Upper lobe of left lung (tissue), 4 donors: ENCODE measurements at regions not wholly inside any gene's neighbourhood (a gene's known extent, or its start where the extent isn't known, plus 50 kb on each side); places are given as distances from the start of the nearest gene placed in this dataset.

ENCODE experiments used
- EP300 ChIP-seq, 4 donors: sonication (generic); formaldehyde crosslinking; IDR thresholded peaks; one replicate each; pipeline ENCODE4 v1.5.1; 2017; ENCODE audit warnings: antibody characterized with exemption in 4 of 4, control low read depth in 2 of 4
- POLR2A ChIP-seq, 4 donors: fragments of 450-650 bp; IDR thresholded peaks; one replicate each; pipeline ENCODE4 v1.5.1; 2016 to 2017; ENCODE audit warnings: antibody characterized with exemption in 4 of 4, mild to moderate bottlenecking in 2 of 4
- POLR2AphosphoS5 ChIP-seq, 2 donors: sonication (generic); formaldehyde crosslinking; IDR thresholded peaks; one replicate each; pipeline ENCODE4 v1.5.1; 2017; ENCODE audit warnings: antibody characterized with exemption in 2 of 2
- TF ChIP-seq, protein P1 (sequence below), 6 experiments: fragments of 450-650 bp in 4 of 6; fragments of 200-600 bp in 2 of 6; sonication (generic) in 2 of 6; IDR thresholded peaks; one replicate each; pipeline ENCODE4 v1.5.1; 2016 to 2019; ENCODE audit warnings: antibody characterized with exemption in 6 of 6

DNA sequence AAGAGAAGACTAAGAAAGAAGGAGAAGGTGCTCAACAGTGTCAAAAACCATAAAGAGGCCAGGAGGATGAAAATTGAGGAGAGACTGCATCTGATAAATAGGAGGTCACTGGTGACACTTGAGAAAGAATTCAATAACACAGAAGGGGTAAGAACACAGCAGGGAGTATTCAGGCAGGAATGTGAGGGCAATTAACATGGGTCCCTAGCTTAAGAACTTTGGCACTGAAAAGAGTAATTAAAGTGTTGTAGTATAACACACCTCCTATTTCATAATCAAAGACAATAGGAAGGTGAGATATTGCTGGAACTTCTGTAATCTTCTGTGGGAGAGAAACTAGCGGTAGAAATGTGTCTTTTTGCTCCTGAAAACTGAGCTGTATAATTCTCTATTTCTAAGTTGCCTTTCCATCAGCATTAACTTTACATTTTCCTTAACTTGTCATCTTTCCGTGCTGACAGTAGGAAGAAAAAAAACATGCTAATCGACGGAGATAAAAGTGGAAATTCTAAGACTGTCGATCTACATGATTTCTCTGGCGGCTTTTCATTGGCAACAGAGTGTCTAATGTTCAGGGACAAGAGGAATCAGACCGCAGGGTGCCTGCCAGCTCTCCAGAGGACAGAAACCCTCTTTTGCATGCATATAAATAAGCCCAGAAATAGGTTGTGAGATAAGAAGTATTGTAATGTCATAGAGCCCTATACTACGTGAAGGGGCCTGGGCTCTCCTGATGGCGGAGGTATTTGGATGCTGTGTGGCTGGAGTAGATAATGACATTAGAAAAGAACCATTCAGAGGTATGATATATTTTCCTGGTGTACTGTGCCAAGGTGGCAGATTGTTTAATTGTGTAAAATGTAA lies 147.9 kb upstream of the GAP43 start:
- TF ChIP-seq, protein P1, sequence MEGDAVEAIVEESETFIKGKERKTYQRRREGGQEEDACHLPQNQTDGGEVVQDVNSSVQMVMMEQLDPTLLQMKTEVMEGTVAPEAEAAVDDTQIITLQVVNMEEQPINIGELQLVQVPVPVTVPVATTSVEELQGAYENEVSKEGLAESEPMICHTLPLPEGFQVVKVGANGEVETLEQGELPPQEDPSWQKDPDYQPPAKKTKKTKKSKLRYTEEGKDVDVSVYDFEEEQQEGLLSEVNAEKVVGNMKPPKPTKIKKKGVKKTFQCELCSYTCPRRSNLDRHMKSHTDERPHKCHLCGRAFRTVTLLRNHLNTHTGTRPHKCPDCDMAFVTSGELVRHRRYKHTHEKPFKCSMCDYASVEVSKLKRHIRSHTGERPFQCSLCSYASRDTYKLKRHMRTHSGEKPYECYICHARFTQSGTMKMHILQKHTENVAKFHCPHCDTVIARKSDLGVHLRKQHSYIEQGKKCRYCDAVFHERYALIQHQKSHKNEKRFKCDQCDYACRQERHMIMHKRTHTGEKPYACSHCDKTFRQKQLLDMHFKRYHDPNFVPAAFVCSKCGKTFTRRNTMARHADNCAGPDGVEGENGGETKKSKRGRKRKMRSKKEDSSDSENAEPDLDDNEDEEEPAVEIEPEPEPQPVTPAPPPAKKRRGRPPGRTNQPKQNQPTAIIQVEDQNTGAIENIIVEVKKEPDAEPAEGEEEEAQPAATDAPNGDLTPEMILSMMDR (IDR thresholded peaks at IDR 0.05), result no peak
- TF ChIP-seq EP300 (IDR thresholded peaks at IDR 0.05) (no peak), POLR2A (IDR thresholded peaks at IDR 0.05) (no peak), POLR2AphosphoS5 (IDR thresholded peaks at IDR 0.05) (no peak)
